WTC11 (cell line): ENCODE measurements at regions not wholly inside any gene's neighbourhood (a gene's known extent, or its start where the extent isn't known, plus 50 kb on each side); places are given as distances from the start of the nearest gene placed in this dataset.

Experiments used
- ATAC-seq: fragments of 200-7000 bp; cut with Tn5 transposase; 2 replicates; pipeline ENCODE4 v1.10.0; 2021; ENCODE audit warnings: mild to moderate bottlenecking, moderate library complexity
- CTCF ChIA-PET: fragments of 300-600 bp; sonication (Branson Sonifier 250); formaldehyde crosslinking; loops from one replicate; lab custom pipeline; 2021; ENCODE audit warnings: antibody characterized with exemption; lab: Charles Lee
- POLR2A ChIA-PET: fragments of 350-600 bp; sonication (Branson Sonifier 250); formaldehyde crosslinking; loops from one replicate; lab custom pipeline; 2021; ENCODE audit warnings: antibody characterized with exemption; lab: Charles Lee
- DNase-seq: peaks from one replicate; pipeline ENCODE4 v3.0.0; 2021; ENCODE audit warnings: low spot score
- H3K27ac Mint-ChIP-seq: 2 replicates; pipeline ENCODE4 v1.8.0; 2021; ENCODE audit warnings: mixed read lengths
- H3K27me3 Mint-ChIP-seq: 2 replicates; pipeline ENCODE4 v1.8.0; 2021; ENCODE audit warnings: low read depth, mild to moderate bottlenecking, moderate library complexity, mixed read lengths
- H3K36me3 Mint-ChIP-seq: 2 replicates; pipeline ENCODE4 v1.8.0; 2021; ENCODE audit warnings: mixed read lengths
- H3K4me1 Mint-ChIP-seq: 2 replicates; pipeline ENCODE4 v1.8.0; 2022; ENCODE audit warnings: mixed read lengths
- H3K4me3 Mint-ChIP-seq: 2 replicates; pipeline ENCODE4 v1.8.0; 2021; ENCODE audit warnings: mild to moderate bottlenecking, moderate library complexity, mixed read lengths
- H3K9me3 Mint-ChIP-seq: 2 replicates; pipeline ENCODE4 v1.8.0; 2021; ENCODE audit warnings: mixed read lengths
- AR ChIP-seq: fragments of 250-450 bp; sonication (Bioruptor Pico); IDR thresholded peaks from 2 replicates; pipeline ENCODE4 v1.9.0; 2021; ENCODE audit warnings: mild to moderate bottlenecking
- ATF1 ChIP-seq: sonication (generic); formaldehyde crosslinking; IDR thresholded peaks from 2 replicates; pipeline ENCODE4 v1.8.1; 2023; ENCODE audit warnings: mild to moderate bottlenecking, moderate library complexity, missing genetic modification reagents
- CDX4 ChIP-seq: fragments of 250-450 bp; sonication (Bioruptor Pico); IDR thresholded peaks from 2 replicates; pipeline ENCODE4 v1.9.0; 2021; ENCODE audit warnings: moderate library complexity, mild to moderate bottlenecking, inconsistent platforms, borderline replicate concordance
- E2F5 ChIP-seq: sonication (generic); formaldehyde crosslinking; IDR thresholded peaks from 2 replicates; pipeline ENCODE4 v1.8.1; 2022; ENCODE audit warnings: mild to moderate bottlenecking, moderate library complexity, missing genetic modification reagents
- ETV6 ChIP-seq: sonication (generic); formaldehyde crosslinking; IDR thresholded peaks from 2 replicates; pipeline ENCODE4 v1.8.1; 2022; ENCODE audit warnings: mild to moderate bottlenecking, missing genetic modification reagents
- FOXJ3 ChIP-seq: sonication (generic); formaldehyde crosslinking; IDR thresholded peaks from 2 replicates; pipeline ENCODE4 v1.9.0; 2021; ENCODE audit warnings: missing genetic modification reagents, mild to moderate bottlenecking, borderline replicate concordance
- HMGXB4 ChIP-seq: sonication (generic); formaldehyde crosslinking; IDR thresholded peaks from 2 replicates; pipeline ENCODE4 v1.8.1; 2023; ENCODE audit warnings: mild to moderate bottlenecking, moderate library complexity, missing genetic modification reagents
- SMAD3 ChIP-seq: sonication (generic); formaldehyde crosslinking; IDR thresholded peaks from 2 replicates; pipeline ENCODE4 v1.8.0; 2022; ENCODE audit warnings: missing genetic modification reagents, mild to moderate bottlenecking, borderline replicate concordance
- SP1 ChIP-seq: sonication (generic); formaldehyde crosslinking; conservative IDR thresholded peaks from 2 replicates; pipeline ENCODE4 v1.8.1; 2022; ENCODE audit warnings: missing genetic modification reagents
- TEAD1 ChIP-seq: sonication (generic); formaldehyde crosslinking; IDR thresholded peaks from 2 replicates; pipeline ENCODE4 v1.8.0; 2022; ENCODE audit warnings: mild to moderate bottlenecking, missing genetic modification reagents
- ZBTB43 ChIP-seq: sonication (generic); formaldehyde crosslinking; IDR thresholded peaks from 2 replicates; pipeline ENCODE4 v1.8.1; 2023; ENCODE audit warnings: mild to moderate bottlenecking, missing genetic modification reagents
- ZNF121 ChIP-seq: sonication (generic); formaldehyde crosslinking; IDR thresholded peaks from 2 replicates; pipeline ENCODE4 v1.8.0; 2023; ENCODE audit warnings: missing genetic modification reagents
- ZNF281 ChIP-seq: sonication (generic); formaldehyde crosslinking; IDR thresholded peaks from 2 replicates; pipeline ENCODE4 v1.8.0; 2023; ENCODE audit warnings: mild to moderate bottlenecking, missing genetic modification reagents
- ZNF671 ChIP-seq: fragments of 250-450 bp; sonication (Bioruptor Pico); IDR thresholded peaks from 2 replicates; pipeline ENCODE4 v1.8.0; 2021; ENCODE audit warnings: mild to moderate bottlenecking
- TF ChIP-seq, protein P1 (sequence below): sonication (generic); formaldehyde crosslinking; IDR thresholded peaks from 2 replicates; pipeline ENCODE4 v1.8.0; 2022; ENCODE audit warnings: mild to moderate bottlenecking, missing genetic modification reagents
- TF ChIP-seq, protein P2 (sequence below): sonication (generic); formaldehyde crosslinking; IDR thresholded peaks from 2 replicates; pipeline ENCODE4 v1.8.0; 2023; ENCODE audit warnings: missing genetic modification reagents
- TF ChIP-seq, protein P3 (sequence below): fragments of 200-600 bp; IDR thresholded peaks from 2 replicates; pipeline ENCODE4 v1.8.0; 2022; ENCODE audit warnings: antibody characterized with exemption

DNA sequence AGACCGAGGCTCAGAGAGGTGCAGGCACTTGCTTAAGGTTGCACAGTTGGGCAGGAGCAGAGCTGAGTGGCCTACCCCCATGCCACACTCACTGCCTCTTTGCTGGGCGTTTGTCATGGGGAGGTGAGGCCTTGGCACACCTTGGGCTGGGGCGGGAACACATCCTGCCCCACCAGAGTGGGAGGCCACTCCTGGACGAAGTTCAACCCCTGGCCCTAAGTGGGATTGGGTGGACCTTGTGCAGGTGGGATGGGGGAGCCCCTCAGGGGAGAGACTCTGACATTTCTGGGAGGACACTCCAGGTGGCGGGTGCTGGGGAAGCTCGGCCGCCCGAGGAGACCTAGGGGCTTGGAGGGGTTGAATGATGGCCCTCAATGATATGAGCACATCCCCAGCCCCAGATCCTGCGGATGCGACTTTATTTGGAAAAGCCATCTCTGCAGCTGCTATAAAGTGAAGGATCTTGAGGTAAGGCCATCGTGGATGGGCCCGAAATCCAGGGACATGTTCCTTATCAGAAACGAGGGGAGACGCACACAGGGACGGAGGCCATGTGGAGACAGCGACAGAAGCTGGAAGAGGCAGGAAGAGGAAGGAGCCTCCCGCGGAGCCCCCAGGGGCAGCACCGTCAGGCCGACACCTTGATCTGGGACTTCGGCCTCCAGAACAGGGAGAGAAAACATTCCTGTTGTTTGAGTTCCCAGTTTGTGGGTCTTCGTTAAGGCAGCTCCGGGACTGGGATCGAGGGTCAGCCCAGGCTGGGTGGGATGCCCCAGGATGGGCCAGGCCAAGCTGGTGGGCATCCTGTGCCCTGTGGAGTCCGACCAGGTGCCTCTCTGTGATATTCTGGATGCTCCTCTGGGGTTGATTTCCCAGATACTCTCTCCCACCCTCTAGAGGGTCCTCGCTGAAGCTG is 111.6 kb upstream of the LRPAP1 start (continued):
- TF ChIP-seq, protein P1, sequence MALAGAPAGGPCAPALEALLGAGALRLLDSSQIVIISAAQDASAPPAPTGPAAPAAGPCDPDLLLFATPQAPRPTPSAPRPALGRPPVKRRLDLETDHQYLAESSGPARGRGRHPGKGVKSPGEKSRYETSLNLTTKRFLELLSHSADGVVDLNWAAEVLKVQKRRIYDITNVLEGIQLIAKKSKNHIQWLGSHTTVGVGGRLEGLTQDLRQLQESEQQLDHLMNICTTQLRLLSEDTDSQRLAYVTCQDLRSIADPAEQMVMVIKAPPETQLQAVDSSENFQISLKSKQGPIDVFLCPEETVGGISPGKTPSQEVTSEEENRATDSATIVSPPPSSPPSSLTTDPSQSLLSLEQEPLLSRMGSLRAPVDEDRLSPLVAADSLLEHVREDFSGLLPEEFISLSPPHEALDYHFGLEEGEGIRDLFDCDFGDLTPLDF (CRISPR knock-in tag), result no peak

- peaks cover 6% of the 10 kb centered on the region; the same call in 1 of the 2 replicates for H3K27me3 Mint-ChIP-seq
- no peak overlapping the region for H3K4me3 Mint-ChIP-seq
- POLR2A ChIA-PET, result no interaction called here
- 0 out of 2 replicates have a peak, but pooled peaks cover 2% of the 10 kb centered on the region for H3K4me1 Mint-ChIP-seq
- no peak overlapping the region for H3K27ac Mint-ChIP-seq
- H3K9me3 Mint-ChIP-seq, result no peaks in the 10 kb centered on the region
- no peak for DNase-seq
- no peak for ATAC-seq
- no peaks in the 10 kb centered on the region for H3K36me3 Mint-ChIP-seq
- CTCF ChIA-PET, result interaction anchor here (1.1 kb wide), 1 partner anchor 237 kb away, joined by 3 read pairs; no protein-coding TSS in a partner anchor
- TF ChIP-seq AR (no peak), ZBTB43 (no peak), ZNF671 (CRISPR knock-in tag) (no peak), ZNF281 (CRISPR knock-in tag) (no peak), ZNF121 (no peak), HMGXB4 (no peak), E2F5 (CRISPR knock-in tag) (no peak), SMAD3 (CRISPR knock-in tag) (no peak), CDX4 (CRISPR knock-in tag) (no peak), FOXJ3 (CRISPR knock-in tag) (no peak), ETV6 (no peak), SP1 (CRISPR knock-in tag) (no peak), TEAD1 (CRISPR knock-in tag) (no peak), ATF1 (CRISPR knock-in tag) (no peak)
- TF ChIP-seq, protein P2, sequence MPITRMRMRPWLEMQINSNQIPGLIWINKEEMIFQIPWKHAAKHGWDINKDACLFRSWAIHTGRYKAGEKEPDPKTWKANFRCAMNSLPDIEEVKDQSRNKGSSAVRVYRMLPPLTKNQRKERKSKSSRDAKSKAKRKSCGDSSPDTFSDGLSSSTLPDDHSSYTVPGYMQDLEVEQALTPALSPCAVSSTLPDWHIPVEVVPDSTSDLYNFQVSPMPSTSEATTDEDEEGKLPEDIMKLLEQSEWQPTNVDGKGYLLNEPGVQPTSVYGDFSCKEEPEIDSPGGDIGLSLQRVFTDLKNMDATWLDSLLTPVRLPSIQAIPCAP (CRISPR knock-in tag), result no peak
- TF ChIP-seq, protein P3, sequence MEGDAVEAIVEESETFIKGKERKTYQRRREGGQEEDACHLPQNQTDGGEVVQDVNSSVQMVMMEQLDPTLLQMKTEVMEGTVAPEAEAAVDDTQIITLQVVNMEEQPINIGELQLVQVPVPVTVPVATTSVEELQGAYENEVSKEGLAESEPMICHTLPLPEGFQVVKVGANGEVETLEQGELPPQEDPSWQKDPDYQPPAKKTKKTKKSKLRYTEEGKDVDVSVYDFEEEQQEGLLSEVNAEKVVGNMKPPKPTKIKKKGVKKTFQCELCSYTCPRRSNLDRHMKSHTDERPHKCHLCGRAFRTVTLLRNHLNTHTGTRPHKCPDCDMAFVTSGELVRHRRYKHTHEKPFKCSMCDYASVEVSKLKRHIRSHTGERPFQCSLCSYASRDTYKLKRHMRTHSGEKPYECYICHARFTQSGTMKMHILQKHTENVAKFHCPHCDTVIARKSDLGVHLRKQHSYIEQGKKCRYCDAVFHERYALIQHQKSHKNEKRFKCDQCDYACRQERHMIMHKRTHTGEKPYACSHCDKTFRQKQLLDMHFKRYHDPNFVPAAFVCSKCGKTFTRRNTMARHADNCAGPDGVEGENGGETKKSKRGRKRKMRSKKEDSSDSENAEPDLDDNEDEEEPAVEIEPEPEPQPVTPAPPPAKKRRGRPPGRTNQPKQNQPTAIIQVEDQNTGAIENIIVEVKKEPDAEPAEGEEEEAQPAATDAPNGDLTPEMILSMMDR, result no peak
- TF ChIP-seq, protein P1 (CRISPR knock-in tag), result no peak
These were observed 110.7 kb upstream of the LRPAP1 start for GRCh38 chr4:3642806-3643517.
